ENCODE measurements at regions not wholly inside any gene's neighbourhood (a gene's known extent, or its start where the extent isn't known, plus 50 kb on each side); places are given as distances from the start of the nearest gene placed in this dataset.

Small RNA genes in the stretch of these regions (microRNA-seq; reads per million reads assigned to microRNA genes)
- 36,422 to 46,911 reads per million in 2 donors for gene MIR145

All from left colon (tissue), 2 donors.